Liver (tissue), 8 donors: ENCODE measurements at regions not wholly inside any gene's neighbourhood (a gene's known extent, or its start where the extent isn't known, plus 50 kb on each side); places are given as distances from the start of the nearest gene placed in this dataset.

Experiments
- DNase-seq: peaks from one replicate; pipeline ENCODE4 v3.0.0-alpha.2; 2017; ENCODE audit warnings: low spot score
- H3K27ac ChIP-seq, 2 donors: one replicate each; pipeline ENCODE4 v1.7.0; 2013; ENCODE audit warnings: inconsistent platforms in 2 of 2, low read length in 2 of 2, control low read depth in 1 of 2, low read depth in 1 of 2, mild to moderate bottlenecking in 1 of 2
- H3K27me3 ChIP-seq, 4 donors: one replicate each; pipeline versions ENCODE4 v1.6.1 to v1.7.0; 2013; ENCODE audit warnings: low read length in 3 of 4, inconsistent platforms in 1 of 4, mild to moderate bottlenecking in 1 of 4, moderate library complexity in 1 of 4; ENCODE audit not compliant: control insufficient read depth in 4 of 4, insufficient read depth in 4 of 4
- H3K36me3 ChIP-seq, 4 donors: one replicate each; pipeline versions ENCODE4 v1.6.1 to v1.7.0; 2013; ENCODE audit warnings: low read length in 3 of 4, mild to moderate bottlenecking in 3 of 4, low read depth in 1 of 4, moderate library complexity in 1 of 4; ENCODE audit not compliant: control insufficient read depth in 4 of 4, insufficient read depth in 3 of 4
- H3K4me1 ChIP-seq, 4 donors: one replicate each; pipeline versions ENCODE4 v1.6.1 to v1.7.0; 2013; ENCODE audit warnings: low read length in 3 of 4, mild to moderate bottlenecking in 3 of 4, moderate library complexity in 1 of 4; ENCODE audit not compliant: control insufficient read depth in 4 of 4, insufficient read depth in 4 of 4
- H3K4me3 ChIP-seq, 3 donors: one replicate each; pipeline versions ENCODE4 v1.6.1 to v1.7.0; 2013; ENCODE audit warnings: low read length in 3 of 3, control low read depth in 1 of 3, low read depth in 1 of 3, mild to moderate bottlenecking in 1 of 3
- H3K9ac ChIP-seq, 2 donors: one replicate each; pipeline ENCODE4 v1.7.0; 2013; ENCODE audit warnings: low read length in 2 of 2, mild to moderate bottlenecking in 2 of 2, moderate library complexity in 2 of 2, control low read depth in 1 of 2, low read depth in 1 of 2
- H3K9me3 ChIP-seq, 4 donors: one replicate each; pipeline versions ENCODE4 v1.6.1 to v1.7.0; 2013; ENCODE audit warnings: low read length in 3 of 4; ENCODE audit not compliant: control insufficient read depth in 4 of 4
- EGR1 ChIP-seq, 2 donors: IDR thresholded peaks; 2 replicates each; pipeline ENCODE4 v1.6.1; 2016 to 2018; ENCODE audit warnings: antibody characterized with exemption in 2 of 2, low read depth in 2 of 2
- FOXA1 ChIP-seq: IDR thresholded peaks from 2 replicates; pipeline ENCODE4 v1.6.1; 2016; ENCODE audit warnings: antibody characterized with exemption
- FOXA2 ChIP-seq: IDR thresholded peaks from 2 replicates; pipeline ENCODE4 v1.6.1; 2016; ENCODE audit warnings: antibody characterized with exemption
- GABPA ChIP-seq, 2 donors: IDR thresholded peaks in 1 of 2; conservative IDR thresholded peaks in 1 of 2; 2 replicates each; pipeline ENCODE4 v1.6.1; 2016; ENCODE audit warnings: antibody characterized with exemption in 2 of 2, mild to moderate bottlenecking in 1 of 2, moderate library complexity in 1 of 2
- HNF4A ChIP-seq, 2 donors: conservative IDR thresholded peaks; 2 replicates each; pipeline ENCODE4 v1.6.1; 2016; ENCODE audit warnings: antibody characterized with exemption in 2 of 2, mild to moderate bottlenecking in 2 of 2
- HNF4G ChIP-seq: IDR thresholded peaks from 2 replicates; pipeline ENCODE4 v1.6.1; 2016; ENCODE audit warnings: antibody characterized with exemption
- JUND ChIP-seq, 2 donors: IDR thresholded peaks; 2 replicates each; pipeline ENCODE4 v1.6.1; 2016; ENCODE audit warnings: antibody characterized with exemption in 2 of 2
- MAX ChIP-seq: IDR thresholded peaks from 2 replicates; pipeline ENCODE4 v1.6.1; 2016; ENCODE audit warnings: antibody characterized with exemption
- NR2F2 ChIP-seq: IDR thresholded peaks from 2 replicates; pipeline ENCODE4 v1.6.1; 2016; ENCODE audit warnings: antibody characterized with exemption
- RAD21 ChIP-seq, 2 donors: IDR thresholded peaks; 2 replicates each; pipeline ENCODE4 v1.6.1; 2016; ENCODE audit warnings: antibody characterized with exemption in 2 of 2, mild to moderate bottlenecking in 2 of 2
- RXRA ChIP-seq, 2 donors: IDR thresholded peaks; 2 replicates each; pipeline ENCODE4 v1.6.1; 2017 to 2018; ENCODE audit warnings: antibody characterized with exemption in 2 of 2, mild to moderate bottlenecking in 1 of 2
- SP1 ChIP-seq: IDR thresholded peaks from 2 replicates; pipeline ENCODE4 v1.6.1; 2018; ENCODE audit warnings: antibody characterized with exemption, mild to moderate bottlenecking
- TAF1 ChIP-seq: conservative IDR thresholded peaks from 2 replicates; pipeline ENCODE4 v1.6.1; 2016; ENCODE audit warnings: antibody characterized with exemption, mild to moderate bottlenecking
- YY1 ChIP-seq: IDR thresholded peaks from 2 replicates; pipeline ENCODE4 v1.6.1; 2016; ENCODE audit warnings: antibody characterized with exemption, mild to moderate bottlenecking
- WGBS: extraction: QIAGEN DNeasy Blood & Tissue Kit; methylation state at CpG from one replicate; pipeline ENCODE4 v1.1.7; 2013; 5-methylcytosine and 5-hydroxymethylcytosine counted together
- TF ChIP-seq, protein P1 (sequence below): IDR thresholded peaks from 2 replicates; pipeline ENCODE4 v1.6.1; 2016; ENCODE audit warnings: antibody characterized with exemption
- TF ChIP-seq, protein P2 (sequence below): IDR thresholded peaks from 2 replicates; pipeline ENCODE4 v1.6.1; 2016; ENCODE audit warnings: antibody characterized with exemption, mild to moderate bottlenecking
- TF ChIP-seq, protein P3 (sequence below): IDR thresholded peaks from 2 replicates; pipeline ENCODE4 v1.6.1; 2016; ENCODE audit warnings: antibody characterized with exemption
- TF ChIP-seq, protein P4 (sequence below): fragments of 150-350 bp; IDR thresholded peaks from 2 replicates; pipeline ENCODE4 v1.5.1; 2017; ENCODE audit warnings: improper control_type of control experiment, low read depth, low read length; ENCODE audit not compliant: missing input control
- donor health status: healthy.
- donor health status: healthy.
- donor health status: healthy.
- donor health status: healthy.
- donor health status: healthy.

DNA sequence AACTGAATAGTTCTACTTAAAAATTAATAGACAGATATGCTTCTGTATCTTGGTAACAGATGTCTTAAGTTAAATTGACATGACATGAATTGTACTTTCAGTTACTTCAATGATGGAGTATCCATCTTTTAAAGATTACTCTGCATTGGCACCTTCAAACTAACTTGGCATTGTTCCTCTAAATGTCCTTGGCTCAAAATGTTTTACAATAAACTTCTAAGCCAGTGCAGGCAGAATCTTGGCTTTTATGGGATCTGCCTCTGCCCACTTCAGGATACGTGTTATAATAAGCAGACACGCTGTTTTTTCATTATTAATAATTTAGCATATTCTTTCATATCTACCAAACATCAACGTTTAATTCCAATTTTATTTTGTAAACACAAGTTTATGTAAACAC lies 873.4 kb upstream of the ADAMTS5 start:
- Histone ChIP-seq H3K27me3 (no peaks in the 10 kb centered on the region), H3K36me3 (no peaks in the 10 kb centered on the region), H3K9me3 (no peaks in the 10 kb centered on the region), H3K4me3 (no peak overlapping the region), H3K9ac (no peak overlapping the region), H3K4me1 (no peaks in the 10 kb centered on the region), H3K27ac (no peak overlapping the region)
- TF ChIP-seq, protein P1, sequence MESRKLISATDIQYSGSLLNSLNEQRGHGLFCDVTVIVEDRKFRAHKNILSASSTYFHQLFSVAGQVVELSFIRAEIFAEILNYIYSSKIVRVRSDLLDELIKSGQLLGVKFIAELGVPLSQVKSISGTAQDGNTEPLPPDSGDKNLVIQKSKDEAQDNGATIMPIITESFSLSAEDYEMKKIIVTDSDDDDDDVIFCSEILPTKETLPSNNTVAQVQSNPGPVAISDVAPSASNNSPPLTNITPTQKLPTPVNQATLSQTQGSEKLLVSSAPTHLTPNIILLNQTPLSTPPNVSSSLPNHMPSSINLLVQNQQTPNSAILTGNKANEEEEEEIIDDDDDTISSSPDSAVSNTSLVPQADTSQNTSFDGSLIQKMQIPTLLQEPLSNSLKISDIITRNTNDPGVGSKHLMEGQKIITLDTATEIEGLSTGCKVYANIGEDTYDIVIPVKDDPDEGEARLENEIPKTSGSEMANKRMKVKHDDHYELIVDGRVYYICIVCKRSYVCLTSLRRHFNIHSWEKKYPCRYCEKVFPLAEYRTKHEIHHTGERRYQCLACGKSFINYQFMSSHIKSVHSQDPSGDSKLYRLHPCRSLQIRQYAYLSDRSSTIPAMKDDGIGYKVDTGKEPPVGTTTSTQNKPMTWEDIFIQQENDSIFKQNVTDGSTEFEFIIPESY = no peak
- no peak for TF ChIP-seq NR2F2
- TF ChIP-seq, protein P2, sequence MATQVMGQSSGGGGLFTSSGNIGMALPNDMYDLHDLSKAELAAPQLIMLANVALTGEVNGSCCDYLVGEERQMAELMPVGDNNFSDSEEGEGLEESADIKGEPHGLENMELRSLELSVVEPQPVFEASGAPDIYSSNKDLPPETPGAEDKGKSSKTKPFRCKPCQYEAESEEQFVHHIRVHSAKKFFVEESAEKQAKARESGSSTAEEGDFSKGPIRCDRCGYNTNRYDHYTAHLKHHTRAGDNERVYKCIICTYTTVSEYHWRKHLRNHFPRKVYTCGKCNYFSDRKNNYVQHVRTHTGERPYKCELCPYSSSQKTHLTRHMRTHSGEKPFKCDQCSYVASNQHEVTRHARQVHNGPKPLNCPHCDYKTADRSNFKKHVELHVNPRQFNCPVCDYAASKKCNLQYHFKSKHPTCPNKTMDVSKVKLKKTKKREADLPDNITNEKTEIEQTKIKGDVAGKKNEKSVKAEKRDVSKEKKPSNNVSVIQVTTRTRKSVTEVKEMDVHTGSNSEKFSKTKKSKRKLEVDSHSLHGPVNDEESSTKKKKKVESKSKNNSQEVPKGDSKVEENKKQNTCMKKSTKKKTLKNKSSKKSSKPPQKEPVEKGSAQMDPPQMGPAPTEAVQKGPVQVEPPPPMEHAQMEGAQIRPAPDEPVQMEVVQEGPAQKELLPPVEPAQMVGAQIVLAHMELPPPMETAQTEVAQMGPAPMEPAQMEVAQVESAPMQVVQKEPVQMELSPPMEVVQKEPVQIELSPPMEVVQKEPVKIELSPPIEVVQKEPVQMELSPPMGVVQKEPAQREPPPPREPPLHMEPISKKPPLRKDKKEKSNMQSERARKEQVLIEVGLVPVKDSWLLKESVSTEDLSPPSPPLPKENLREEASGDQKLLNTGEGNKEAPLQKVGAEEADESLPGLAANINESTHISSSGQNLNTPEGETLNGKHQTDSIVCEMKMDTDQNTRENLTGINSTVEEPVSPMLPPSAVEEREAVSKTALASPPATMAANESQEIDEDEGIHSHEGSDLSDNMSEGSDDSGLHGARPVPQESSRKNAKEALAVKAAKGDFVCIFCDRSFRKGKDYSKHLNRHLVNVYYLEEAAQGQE = no peak
- no peak for TF ChIP-seq FOXA1
- TF ChIP-seq HNF4G = no peak
- no peak for TF ChIP-seq EGR1 (IDR thresholded peaks at IDR 0.05; ENCODE audit: low read depth in 2 of 2)
- no peak for TF ChIP-seq HNF4A (conservative IDR thresholded peaks at IDR 0.05)
- TF ChIP-seq GABPA (IDR thresholded peaks at IDR 0.05 in 1 of 2, conservative IDR thresholded peaks at IDR 0.05 in 1 of 2) = no peak
- TF ChIP-seq JUND (IDR thresholded peaks at IDR 0.05) = no peak
- no peak for TF ChIP-seq MAX
- no peak for TF ChIP-seq RAD21 (IDR thresholded peaks at IDR 0.05)
- TF ChIP-seq, protein P3, sequence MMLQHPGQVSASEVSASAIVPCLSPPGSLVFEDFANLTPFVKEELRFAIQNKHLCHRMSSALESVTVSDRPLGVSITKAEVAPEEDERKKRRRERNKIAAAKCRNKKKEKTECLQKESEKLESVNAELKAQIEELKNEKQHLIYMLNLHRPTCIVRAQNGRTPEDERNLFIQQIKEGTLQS = no peak
- TF ChIP-seq FOXA2 = no peak
- TF ChIP-seq, protein P4, sequence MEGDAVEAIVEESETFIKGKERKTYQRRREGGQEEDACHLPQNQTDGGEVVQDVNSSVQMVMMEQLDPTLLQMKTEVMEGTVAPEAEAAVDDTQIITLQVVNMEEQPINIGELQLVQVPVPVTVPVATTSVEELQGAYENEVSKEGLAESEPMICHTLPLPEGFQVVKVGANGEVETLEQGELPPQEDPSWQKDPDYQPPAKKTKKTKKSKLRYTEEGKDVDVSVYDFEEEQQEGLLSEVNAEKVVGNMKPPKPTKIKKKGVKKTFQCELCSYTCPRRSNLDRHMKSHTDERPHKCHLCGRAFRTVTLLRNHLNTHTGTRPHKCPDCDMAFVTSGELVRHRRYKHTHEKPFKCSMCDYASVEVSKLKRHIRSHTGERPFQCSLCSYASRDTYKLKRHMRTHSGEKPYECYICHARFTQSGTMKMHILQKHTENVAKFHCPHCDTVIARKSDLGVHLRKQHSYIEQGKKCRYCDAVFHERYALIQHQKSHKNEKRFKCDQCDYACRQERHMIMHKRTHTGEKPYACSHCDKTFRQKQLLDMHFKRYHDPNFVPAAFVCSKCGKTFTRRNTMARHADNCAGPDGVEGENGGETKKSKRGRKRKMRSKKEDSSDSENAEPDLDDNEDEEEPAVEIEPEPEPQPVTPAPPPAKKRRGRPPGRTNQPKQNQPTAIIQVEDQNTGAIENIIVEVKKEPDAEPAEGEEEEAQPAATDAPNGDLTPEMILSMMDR = no peak
- TF ChIP-seq SP1 = no peak
- no peak for TF ChIP-seq TAF1
- TF ChIP-seq RXRA (IDR thresholded peaks at IDR 0.05) = no peak
- TF ChIP-seq YY1 = no peak
- WGBS = 56% methylated on average over 3 of the region's 3 CpGs
- no peak for DNase-seq
